CD14-positive monocyte (primary cell): ENCODE measurements at regions not wholly inside any gene's neighbourhood (a gene's known extent, or its start where the extent isn't known, plus 50 kb on each side); places are given as distances from the start of the nearest gene placed in this dataset.

ENCODE experiments used
- DNase-seq, 3 donors: peaks; one replicate each; pipeline ENCODE4 v3.0.0-alpha.2; 2011 to 2022
- H2AFZ ChIP-seq: 2 replicates; pipeline ENCODE4 v1.6.0; 2012; ENCODE audit warnings: mild to moderate bottlenecking, low read depth, low read length, inconsistent platforms; ENCODE audit not compliant: insufficient read depth, poor library complexity, severe bottlenecking
- H3K27ac ChIP-seq, 2 donors: 1 replicate in 1 of 2; 2 replicates in 1 of 2; pipeline ENCODE4 v1.5.1; 2012 to 2013; ENCODE audit warnings: low read length in 2 of 2, control low read depth in 1 of 2, inconsistent platforms in 1 of 2, low read depth in 1 of 2, mild to moderate bottlenecking in 1 of 2
- H3K27me3 ChIP-seq, 2 donors: one replicate each; pipeline versions ENCODE4 v1.6.0 to v1.6.1; 2011 to 2013; ENCODE audit warnings: low read length in 2 of 2; ENCODE audit not compliant: control insufficient read depth in 2 of 2, insufficient read depth in 2 of 2
- H3K36me3 ChIP-seq, 2 donors: replicated peaks in 1 of 2; 1 replicate in 1 of 2; 2 replicates in 1 of 2; pipeline versions ENCODE4 v1.5.1 to v1.6.1; 2012 to 2013; ENCODE audit warnings: low read length in 2 of 2, control low read depth in 1 of 2, inconsistent platforms in 1 of 2, mild to moderate bottlenecking in 1 of 2; ENCODE audit not compliant: insufficient read depth in 2 of 2, control insufficient read depth in 1 of 2
- H3K4me1 ChIP-seq, 2 donors: 1 replicate in 1 of 2; 2 replicates in 1 of 2; pipeline versions ENCODE4 v1.5.1 to v1.6.1; 2012 to 2013; ENCODE audit warnings: low read length in 2 of 2, control low read depth in 1 of 2, inconsistent platforms in 1 of 2, mild to moderate bottlenecking in 1 of 2, moderate library complexity in 1 of 2; ENCODE audit not compliant: insufficient read depth in 2 of 2, control insufficient read depth in 1 of 2
- H3K4me2 ChIP-seq: replicated peaks from 2 replicates; pipeline ENCODE3; 2012; ENCODE audit warnings: low read length, moderate library complexity, mild to moderate bottlenecking; ENCODE audit not compliant: poor library complexity, severe bottlenecking; ENCODE audit errors: extremely low read depth
- H3K4me3 ChIP-seq, 3 experiments: fragments of 200-600 bp in 1 of 3; sonication (generic) in 1 of 3; replicated peaks in 1 of 3; 1 replicate in 2 of 3; 2 replicates in 1 of 3; pipeline ENCODE4 v1.5.1; 2011 to 2013; ENCODE audit warnings: low read length in 3 of 3, mild to moderate bottlenecking in 3 of 3, control low read depth in 2 of 3, low read depth in 2 of 3, inconsistent platforms in 1 of 3, moderate library complexity in 1 of 3
- H3K79me2 ChIP-seq: 2 replicates; pipeline ENCODE4 v1.6.0; 2012; ENCODE audit warnings: mild to moderate bottlenecking, control low read depth, inconsistent platforms, low read length, moderate library complexity; ENCODE audit not compliant: insufficient read depth
- H3K9ac ChIP-seq: 2 replicates; pipeline ENCODE4 v1.6.0; 2017; ENCODE audit warnings: low read length, mild to moderate bottlenecking; ENCODE audit not compliant: insufficient read depth, poor library complexity, severe bottlenecking
- H3K9me3 ChIP-seq, 2 donors: replicated peaks in 1 of 2; 1 replicate in 1 of 2; 2 replicates in 1 of 2; pipeline versions ENCODE4 v1.5.1 to v1.6.1; 2012 to 2013; ENCODE audit warnings: low read length in 2 of 2, control low read depth in 1 of 2; ENCODE audit not compliant: control insufficient read depth in 1 of 2, insufficient read depth in 1 of 2
- H4K20me1 ChIP-seq: 2 replicates; pipeline ENCODE4 v1.6.0; 2012; ENCODE audit warnings: mild to moderate bottlenecking, low read length, control low read depth, moderate library complexity; ENCODE audit not compliant: insufficient read depth
- H3K27ac Mint-ChIP-seq, 7 donors: one replicate each; pipeline ENCODE4 v1.8.0; 2020; ENCODE audit warnings: mild to moderate bottlenecking in 7 of 7, mixed read lengths in 7 of 7, moderate library complexity in 6 of 7, inconsistent platforms in 2 of 7
- H3K27me3 Mint-ChIP-seq, 3 donors: one replicate each; pipeline ENCODE4 v1.8.0; 2021 to 2022; ENCODE audit warnings: low read depth in 3 of 3, mild to moderate bottlenecking in 3 of 3, mixed read lengths in 3 of 3, moderate library complexity in 3 of 3, inconsistent platforms in 1 of 3
- H3K36me3 Mint-ChIP-seq, 2 donors: one replicate each; pipeline ENCODE4 v1.8.0; 2020; ENCODE audit warnings: mixed read lengths in 2 of 2, inconsistent platforms in 1 of 2, mild to moderate bottlenecking in 1 of 2
- H3K4me1 Mint-ChIP-seq: one replicate; pipeline ENCODE4 v1.8.0; 2020; ENCODE audit warnings: mild to moderate bottlenecking, mixed read lengths
- H3K4me3 Mint-ChIP-seq, 2 donors: one replicate each; pipeline ENCODE4 v1.8.0; 2020; ENCODE audit warnings: mild to moderate bottlenecking in 2 of 2, mixed read lengths in 2 of 2, moderate library complexity in 1 of 2
- H3K9me3 Mint-ChIP-seq, 7 donors: one replicate each; pipeline ENCODE4 v1.8.0; 2020 to 2022; ENCODE audit warnings: mixed read lengths in 7 of 7, mild to moderate bottlenecking in 6 of 7, moderate library complexity in 6 of 7, inconsistent platforms in 2 of 7
- CTCF ChIP-seq: fragments of 200-600 bp; IDR thresholded peaks from one replicate; pipeline ENCODE4 v1.8.0; 2022; ENCODE audit warnings: antibody characterized with exemption, mild to moderate bottlenecking
- WGBS: methylation state at CpG from one replicate; pipeline ENCODE4 v1.1.5; 2013; ENCODE audit warnings: missing lambda C conversion rate; ENCODE audit not compliant: insufficient coverage; 5-methylcytosine and 5-hydroxymethylcytosine counted together
- intact Hi-C, 2 donors: fragments of 100-400 bp; cut with micrococcal nuclease; formaldehyde crosslinking; loops; one replicate each; pipeline versions ENCODE4 v1.15.0 to v1.15.1; 2023

GRCh38 chr9:102842423-102842822, 152.7 kb upstream of the CYLC2 start:
- WGBS, result no CpG with 5 or more reads among the region's 2 CpGs
- no peak overlapping the region for H3K4me3 ChIP-seq
- Mint-ChIP-seq H3K27ac (no peak overlapping the region), H3K4me1 (no peaks in the 10 kb centered on the region), H3K4me3 (no peak overlapping the region), H3K9me3 (peaks cover 0 to 2% (median 1%) of the 10 kb centered on the region in 7 donors), H3K27me3 (no peaks in the 10 kb centered on the region), H3K36me3 (no peaks in the 10 kb centered on the region)
- DNase-seq, result no peak
- H3K9me3 ChIP-seq, result no peaks in the 10 kb centered on the region
- H3K27ac ChIP-seq, result no peak overlapping the region
- no peaks in the 10 kb centered on the region for H3K4me1 ChIP-seq
- H2AFZ ChIP-seq, result no peak overlapping the region
- no peak overlapping the region for H3K4me2 ChIP-seq
- TF ChIP-seq CTCF, result no peak
- H3K36me3 ChIP-seq, result no peaks in the 10 kb centered on the region
- H3K79me2 ChIP-seq, result no peaks in the 10 kb centered on the region
- no peak overlapping the region for H3K9ac ChIP-seq
- H4K20me1 ChIP-seq, result no peaks in the 10 kb centered on the region
- H3K27me3 ChIP-seq, result no peaks in the 10 kb centered on the region
- intact Hi-C loops, result no loop called here

GRCh38 chr9:102841376-102841775, 153.8 kb upstream of the CYLC2 start:
- Histone ChIP-seq H3K9ac (no peak overlapping the region), H3K4me2 (no peak overlapping the region), H3K79me2 (no peaks in the 10 kb centered on the region), H2AFZ (no peak overlapping the region), H3K4me1 (no peaks in the 10 kb centered on the region), H3K27ac (no peak overlapping the region), H3K9me3 (no peaks in the 10 kb centered on the region), H3K4me3 (no peak overlapping the region), H4K20me1 (no peaks in the 10 kb centered on the region), H3K36me3 (no peaks in the 10 kb centered on the region), H3K27me3 (no peaks in the 10 kb centered on the region)
- no peaks in the 10 kb centered on the region for H3K4me1 Mint-ChIP-seq
- no peak overlapping the region for H3K4me3 Mint-ChIP-seq
- no peaks in the 10 kb centered on the region for H3K27me3 Mint-ChIP-seq
- H3K9me3 Mint-ChIP-seq, result peaks cover 0 to 3% (median 0%) of the 10 kb centered on the region in 7 donors
- WGBS, result no CpG with 5 or more reads among the region's 2 CpGs
- no peak overlapping the region for H3K27ac Mint-ChIP-seq
- DNase-seq, result no peak
- no peak for TF ChIP-seq CTCF
- intact Hi-C loops, result no loop called here
- H3K36me3 Mint-ChIP-seq, result no peaks in the 10 kb centered on the region
